ENCODE measurements at regions not wholly inside any gene's neighbourhood (a gene's known extent, or its start where the extent isn't known, plus 50 kb on each side); places are given as distances from the start of the nearest gene placed in this dataset.
"Not testable (repeated sequence)": the region's sequence is repeated elsewhere in the genome, so short reads cannot be mapped to it uniquely, and the experiment has no call there.

DNA sequence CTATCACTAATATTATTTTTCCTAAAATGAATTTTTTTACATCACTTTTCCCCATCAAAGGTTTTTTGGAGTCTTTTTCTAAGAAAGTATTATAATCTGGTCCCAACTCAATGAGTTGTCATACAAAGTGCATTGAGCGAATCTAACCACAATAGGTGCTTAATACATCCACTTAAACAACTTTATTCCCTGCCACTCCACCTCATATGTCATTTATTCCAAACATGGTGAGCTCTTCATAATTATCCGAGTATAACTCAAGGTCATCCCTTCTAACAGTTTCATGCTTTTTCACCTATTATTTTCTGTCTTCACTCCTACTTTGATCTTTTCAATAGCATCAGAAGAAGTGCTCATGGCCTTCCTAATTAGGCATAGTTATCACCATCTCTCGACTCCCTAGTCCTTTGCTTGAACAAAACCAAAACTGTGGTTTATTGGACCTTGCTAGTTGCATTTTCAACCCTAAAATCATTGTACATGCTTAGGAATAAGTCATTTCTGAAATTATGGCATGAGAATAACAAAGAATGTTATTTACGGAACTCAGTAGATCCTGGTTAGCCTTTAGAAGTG, 754.7 kb upstream of the CTNND2 start:
- no peak for DNase-seq (ENCODE audit: low spot score)

DNA sequence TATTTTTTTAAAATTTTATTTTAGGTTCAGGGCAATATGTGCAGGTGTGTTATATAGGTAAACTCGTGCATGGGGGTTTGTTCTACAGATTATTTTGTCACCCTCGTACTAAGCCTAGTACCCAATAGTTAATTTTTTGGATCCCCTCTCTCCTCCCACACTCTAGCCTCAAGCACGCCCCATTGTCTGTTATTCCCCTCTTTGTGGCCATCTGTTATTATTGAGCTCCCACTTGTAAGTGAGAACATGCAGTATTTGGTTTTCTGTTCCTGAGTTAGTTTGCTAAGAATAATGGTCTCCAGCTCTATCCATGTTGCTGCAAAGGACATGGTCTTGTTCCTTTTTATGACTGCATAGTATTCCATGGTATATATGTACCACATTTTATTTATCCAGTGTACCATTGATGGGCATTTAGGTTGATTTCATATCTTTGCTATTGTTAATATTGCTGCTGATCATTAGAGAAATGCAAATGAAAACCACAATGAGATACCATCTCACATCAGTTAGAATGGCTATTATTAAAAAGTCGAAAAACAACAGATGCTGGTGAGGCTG, 753.7 kb upstream of the CTNND2 start:
- not testable (repeated sequence) for DNase-seq (ENCODE audit: low spot score)

DNA sequence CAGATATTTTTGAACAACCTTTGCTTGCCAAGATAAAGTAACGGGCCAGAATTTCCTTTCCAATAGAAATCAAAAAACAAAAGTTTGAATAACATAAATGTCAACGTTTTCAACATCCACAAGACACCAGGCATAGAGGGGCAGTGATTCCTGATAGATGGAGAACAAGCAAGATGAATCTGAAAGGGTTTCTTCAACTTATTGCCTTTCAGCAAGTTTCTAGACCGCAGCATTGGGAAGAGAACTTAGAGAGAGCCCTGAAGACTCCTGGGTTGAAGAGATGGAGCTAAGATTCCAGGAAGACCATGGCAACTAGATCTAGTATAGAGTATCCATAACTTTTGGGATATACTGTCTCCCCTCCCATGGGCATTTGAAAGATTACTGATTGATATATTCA, 751.4 kb upstream of the CTNND2 start:
- DNase-seq (ENCODE audit: low spot score), result no peak

DNA sequence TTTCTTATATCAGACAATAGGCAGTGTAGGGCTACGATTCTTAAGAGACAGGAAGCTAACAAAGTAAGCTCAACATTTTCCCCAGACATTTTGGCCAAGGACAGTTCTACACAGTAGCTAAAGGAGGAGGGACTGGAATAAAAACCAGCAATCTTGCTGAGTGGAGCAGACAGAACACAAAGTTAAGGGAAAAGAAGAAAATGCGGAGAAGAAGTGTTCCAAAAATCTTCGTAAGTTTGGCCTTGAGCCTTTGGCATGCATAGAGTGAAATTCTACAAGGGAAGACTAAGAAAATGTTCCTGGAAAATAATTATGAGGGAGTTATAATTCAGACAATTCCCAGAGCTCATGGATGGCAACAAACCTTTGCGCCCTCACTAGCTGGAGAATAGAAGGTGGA, 748.0 kb upstream of the CTNND2 start:
- DNase-seq (ENCODE audit: low spot score), result no peak

DNA sequence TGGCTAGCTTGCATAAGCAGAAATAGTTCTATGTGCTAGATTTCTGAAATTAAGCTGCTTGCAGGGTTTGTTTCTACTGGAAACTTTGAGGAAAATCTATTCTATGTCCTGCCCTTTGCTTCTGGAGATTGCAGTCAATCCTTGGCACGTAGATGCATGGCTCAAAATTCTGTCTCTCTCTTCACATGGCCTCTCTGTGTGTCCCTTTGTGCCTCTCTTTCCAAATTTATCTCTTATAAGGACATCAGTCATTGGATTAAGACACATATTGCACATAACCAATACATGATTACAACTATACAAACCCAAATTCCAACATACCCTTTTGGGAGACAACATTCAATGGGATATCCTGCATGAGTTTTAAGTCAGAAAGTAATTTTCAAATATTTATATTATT, 744.3 kb upstream of the CTNND2 start:
- DNase-seq (ENCODE audit: low spot score), result no peak

DNA sequence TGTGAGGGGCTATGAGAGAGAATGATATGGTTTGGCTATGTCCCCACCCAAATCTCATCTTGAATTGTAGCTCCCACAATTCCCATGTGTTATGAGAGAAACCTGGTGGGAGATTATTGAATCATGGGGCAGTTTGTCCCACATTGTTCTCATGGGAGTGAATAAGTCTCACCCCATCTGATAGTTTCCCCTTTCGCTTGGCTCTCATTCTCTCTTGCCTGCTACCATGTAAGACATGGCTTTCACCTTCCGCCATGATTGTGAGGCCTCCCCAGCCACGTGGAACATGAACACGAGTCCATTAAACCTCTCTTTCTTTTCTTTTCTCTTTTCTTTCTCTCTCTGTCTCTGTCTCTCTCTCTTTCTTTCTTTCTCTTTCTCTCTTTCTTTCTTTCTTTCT, 743.4 kb upstream of the CTNND2 start:
- no peak for DNase-seq (ENCODE audit: low spot score)

DNA sequence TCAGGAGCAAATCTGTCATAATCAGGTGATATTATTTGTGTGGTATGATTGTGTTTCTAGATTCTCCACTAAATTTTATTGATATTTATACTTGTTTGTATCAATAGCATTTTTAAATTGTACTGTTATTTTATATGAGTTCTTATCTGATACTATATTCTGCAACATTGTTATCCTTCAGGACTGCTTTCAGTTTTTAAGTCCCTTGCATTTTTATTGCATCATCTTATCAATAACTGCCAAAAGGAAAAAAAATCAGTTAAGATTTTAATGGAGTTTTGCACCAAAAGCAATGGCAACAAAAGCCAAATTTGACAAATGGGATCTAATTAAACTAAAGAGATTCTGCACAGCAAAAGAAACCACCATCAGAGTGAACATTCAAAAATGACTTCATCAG, 741.3 kb upstream of the CTNND2 start:
- DNase-seq (ENCODE audit: low spot score), result no peak

DNA sequence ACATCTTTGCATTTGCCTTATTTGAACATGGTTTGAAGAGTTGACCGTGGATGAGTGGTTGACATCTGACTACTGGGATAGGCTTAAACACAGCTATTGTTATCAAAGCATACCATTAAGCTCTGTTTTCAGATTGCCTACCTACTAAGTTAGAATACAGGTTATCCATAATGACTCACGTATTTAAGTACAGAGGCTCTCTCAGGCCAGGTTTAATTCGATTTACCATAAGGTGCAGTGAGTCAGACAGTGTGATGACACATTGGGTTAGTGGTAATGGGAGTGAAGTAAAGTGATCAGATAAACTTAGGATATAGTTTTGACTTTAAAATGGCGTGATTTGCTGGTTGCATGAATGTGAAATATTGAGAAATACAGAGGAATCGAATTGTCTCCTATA, 732.0 kb upstream of the CTNND2 start:
- DNase-seq (ENCODE audit: low spot score), result no peak

DNA sequence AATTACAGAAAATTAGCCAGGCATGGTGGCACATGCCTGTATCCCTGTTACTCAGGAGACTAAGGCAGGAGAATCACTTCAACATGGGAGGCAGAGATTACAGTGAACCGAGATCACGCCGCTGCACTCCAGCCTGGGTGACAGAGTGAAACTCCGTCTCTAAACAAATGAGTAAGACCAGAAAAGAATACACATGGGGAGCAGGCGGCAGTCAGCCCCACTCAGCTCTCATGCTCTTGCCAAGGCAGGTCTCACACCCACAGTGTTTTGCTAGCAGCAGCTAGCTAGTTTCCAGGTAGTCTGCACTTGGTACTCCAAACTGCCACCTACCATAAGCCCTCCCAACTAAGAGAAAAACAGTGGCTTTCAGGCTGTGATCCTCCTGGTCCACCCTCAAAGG, 722.3 kb upstream of the CTNND2 start:
- no peak for DNase-seq (ENCODE audit: low spot score)

DNA sequence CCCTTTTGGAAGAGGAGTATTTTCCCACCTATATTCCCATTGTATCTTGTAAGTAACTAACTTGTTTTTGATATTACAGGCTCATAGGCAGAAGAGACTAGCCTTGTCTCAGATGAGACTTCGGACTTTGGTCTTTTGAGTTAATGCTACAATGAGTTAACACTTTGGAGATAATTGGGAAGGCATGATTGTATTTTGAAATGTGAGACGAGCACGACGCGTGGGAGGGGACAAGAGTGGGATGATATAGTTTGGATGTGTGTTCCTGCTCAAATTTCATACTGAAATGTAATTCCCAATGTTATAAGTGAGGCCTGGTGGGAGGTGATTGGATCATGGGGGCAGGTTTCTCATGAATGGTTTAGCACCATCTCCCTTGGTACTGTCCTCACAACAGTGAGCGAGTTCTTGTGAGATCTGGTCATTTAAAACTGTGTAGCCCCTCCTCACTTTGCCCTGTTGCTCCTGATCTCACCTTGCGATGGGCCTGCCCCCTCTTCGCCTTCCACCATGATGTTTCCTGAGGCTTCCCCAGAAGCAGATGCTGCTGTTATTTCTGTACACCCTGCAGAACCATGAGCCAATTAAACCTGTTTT, 721.5 kb upstream of the CTNND2 start:
- no peak for DNase-seq (ENCODE audit: low spot score)

DNA sequence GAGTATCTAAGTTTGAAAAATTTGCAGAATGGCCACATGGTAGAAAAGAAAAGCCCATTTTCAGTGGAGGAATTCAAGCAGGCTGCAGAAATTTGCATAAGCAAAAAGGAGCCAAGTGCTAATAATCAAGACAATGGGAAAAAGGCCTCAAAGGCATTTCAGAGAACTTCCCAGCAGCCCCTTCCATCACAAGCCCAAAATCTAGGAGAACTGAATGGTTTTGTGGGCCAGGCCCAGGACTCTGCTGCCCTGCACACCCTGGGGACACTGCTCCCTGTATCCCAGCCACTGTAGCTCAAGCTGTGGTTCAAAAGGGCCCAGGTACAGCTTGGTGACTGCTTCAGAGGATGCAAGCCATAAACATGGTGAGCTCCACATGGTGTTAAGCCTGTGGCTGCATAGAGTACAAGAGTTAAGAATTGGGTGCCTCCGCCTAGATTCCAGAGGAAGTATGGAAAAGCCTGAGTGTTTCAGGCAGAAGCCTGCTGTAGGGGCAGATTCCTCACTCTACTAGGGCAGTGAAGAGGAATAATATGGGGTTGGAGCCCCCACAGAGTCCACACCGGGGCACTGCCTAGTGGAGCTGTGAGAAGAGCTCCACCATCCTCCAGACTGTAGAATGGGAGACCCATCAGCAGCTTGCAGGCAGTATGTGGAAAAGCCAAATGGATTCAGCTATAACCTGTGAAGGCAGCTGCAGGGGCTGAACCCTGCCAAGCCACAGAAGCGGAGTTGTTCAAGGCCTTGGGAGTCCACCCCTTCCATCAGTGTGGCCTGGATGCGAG, 720.7 kb upstream of the CTNND2 start:
- DNase-seq (ENCODE audit: low spot score), result no peak

DNA sequence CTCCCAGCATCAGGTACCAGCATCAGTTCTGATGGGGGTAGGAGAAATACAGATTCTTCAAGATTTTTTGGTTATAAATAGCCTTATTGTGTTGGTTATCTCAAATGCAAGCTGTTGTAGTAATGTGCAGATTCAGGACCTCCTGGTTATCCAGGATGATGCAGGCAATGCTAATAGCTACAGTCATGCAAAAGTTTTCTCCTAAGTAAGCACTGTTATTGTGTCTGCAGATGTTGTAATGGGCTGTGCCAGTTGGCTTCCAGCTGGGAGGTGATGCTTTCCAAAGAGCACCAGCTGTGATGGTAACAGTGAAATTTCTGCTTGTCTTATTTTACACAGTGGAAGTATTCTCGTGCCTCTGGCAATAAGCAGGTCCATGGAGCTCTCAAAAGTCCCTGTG, 719.2 kb upstream of the CTNND2 start:
- no peak for DNase-seq (ENCODE audit: low spot score)

DNA sequence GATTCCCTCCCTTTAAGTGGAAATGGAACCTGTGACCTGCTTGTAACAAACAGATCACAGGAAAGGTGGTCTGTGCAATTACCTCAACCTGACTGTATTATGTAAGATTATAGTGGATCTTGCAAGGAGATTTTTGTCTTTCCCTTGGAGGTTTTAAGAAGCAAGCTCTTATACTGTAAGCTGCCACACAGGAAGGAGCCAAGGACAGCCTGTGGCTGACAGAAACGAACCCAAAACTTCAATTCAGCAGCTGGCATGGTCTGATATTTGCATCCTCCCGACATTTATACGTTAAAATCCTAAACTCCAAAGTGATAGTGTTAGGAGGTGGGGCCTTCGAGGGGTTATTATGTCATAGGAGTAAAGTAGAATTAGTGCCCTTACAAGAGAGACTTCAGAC, 711.8 kb upstream of the CTNND2 start:
- DNase-seq (ENCODE audit: low spot score), result no peak

DNA sequence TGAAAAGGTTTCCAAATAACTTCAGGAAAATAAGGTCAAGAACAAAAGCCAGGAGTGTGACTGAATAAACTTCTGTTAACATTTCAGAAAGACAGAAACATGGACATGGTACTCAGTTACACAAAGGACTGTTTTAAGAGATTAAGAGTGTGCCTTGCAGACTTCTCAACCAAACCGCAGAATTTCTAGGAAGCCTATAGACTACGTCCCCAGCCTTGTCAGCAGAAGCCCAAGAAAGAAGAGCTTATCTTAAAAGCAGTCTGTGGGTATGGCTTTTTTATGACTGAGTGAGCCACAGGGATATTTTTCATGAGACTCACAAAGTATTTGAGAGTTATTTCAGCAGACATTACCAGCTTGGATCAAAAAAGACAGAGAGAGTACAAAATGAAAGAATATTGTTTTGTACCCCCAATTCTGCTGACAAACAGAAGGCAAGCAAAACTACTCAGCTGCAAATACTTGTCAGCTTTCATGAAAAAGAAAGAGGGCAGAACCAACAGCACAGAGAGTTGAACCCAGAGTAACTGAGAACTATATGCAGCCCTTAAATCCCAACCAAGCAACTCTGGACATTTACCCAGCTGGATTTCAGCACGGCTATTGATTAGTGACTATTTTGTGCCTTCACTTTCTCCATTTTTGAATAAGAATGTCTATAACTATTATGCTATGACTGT, 711.0 kb upstream of the CTNND2 start:
- no peak for DNase-seq (ENCODE audit: low spot score)

DNA sequence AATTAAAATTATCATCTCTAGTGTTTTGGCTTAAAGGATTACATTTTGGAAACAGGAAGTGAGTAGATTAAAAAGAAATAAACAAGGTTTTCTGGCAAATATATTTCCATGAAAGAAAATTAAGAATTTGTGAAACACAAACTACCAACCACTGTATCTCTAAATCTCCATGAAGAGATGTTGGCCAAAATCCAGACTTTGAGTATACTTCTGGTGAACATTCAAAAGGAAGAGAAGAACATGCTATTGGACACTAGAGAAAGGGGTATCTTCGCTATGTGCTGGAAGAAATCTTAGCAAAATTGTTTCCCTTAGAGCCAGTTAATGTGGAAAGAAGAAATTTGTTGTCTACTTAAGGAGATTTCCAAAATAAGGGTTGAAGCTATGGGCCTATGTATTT, 710.4 kb upstream of the CTNND2 start:
- DNase-seq (ENCODE audit: low spot score), result no peak

DNA sequence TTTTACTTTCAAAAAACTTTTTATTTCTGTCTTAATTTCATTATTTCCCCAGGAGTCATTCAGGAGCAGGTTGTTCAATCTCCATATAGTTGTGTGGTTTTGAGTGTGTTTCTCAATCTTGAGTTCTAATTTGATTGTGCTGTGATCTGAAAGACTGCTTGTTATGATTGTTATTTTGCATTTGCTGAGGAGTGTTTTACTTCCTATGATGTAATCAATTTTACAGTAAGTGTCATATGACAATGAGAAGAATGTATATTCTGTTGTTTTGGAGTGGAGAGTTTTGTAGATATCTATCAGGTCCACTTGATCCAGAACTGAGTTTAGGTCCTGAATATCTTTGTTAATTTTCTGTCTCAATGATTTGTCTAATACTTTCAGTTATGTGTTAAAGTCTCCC, 706.9 kb upstream of the CTNND2 start:
- no peak for DNase-seq (ENCODE audit: low spot score)

DNA sequence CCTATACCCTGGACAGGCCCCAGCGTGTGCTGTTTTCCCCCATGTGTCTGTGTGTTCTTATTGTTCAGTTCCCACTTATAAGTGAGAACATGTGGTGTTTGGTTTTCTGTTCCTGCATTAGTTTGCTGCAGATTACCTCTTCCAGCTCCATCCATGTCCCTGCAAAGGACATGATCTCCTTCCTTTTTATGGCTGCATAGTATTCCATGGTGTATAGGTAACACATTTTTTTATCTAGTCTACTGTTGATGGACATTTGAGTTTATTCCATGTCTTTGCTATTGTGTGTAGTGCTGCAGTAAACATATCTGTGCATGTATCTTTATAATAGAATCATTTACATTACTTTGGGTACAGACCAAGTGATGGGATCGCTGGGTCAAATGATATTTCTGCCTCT, 703.6 kb upstream of the CTNND2 start:
- not testable (repeated sequence) for DNase-seq (ENCODE audit: low spot score)

DNA sequence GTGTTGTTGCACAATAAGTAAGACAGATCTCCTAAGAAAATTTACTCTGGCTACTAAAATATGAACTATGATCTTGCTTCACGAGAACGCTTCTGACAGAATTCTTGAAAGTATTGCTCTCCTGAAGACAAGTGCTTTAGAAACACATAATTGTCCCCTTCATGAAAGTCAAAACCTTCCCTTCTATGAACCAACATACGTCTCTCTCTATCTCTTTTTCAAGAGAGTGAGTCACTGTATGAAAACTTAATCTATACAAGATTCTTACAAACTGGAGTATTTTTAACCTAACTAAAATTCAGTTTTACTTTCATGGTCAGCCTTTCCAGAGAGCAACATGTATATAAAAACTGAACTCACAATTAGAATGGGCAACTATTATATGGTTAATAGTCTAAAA, 688.0 kb upstream of the CTNND2 start:
- DNase-seq (ENCODE audit: low spot score), result no peak

DNA sequence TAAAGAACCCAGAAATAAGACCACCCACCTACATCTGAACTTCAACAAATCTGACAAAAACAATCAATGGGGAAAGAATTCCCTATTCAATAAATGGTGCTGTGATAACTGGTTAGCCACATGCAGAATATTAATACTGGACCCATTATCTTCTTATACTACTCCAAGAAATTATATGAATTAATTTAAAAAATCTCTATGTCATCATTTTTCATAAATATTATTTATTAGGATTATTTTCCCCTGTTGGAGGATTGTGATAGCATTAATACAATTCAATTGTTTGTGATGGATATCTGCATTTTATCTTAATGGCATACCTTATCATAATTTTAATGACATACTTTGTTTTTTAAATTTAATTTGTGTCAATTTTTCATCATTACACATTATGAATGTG, 682.2 kb upstream of the CTNND2 start:
- DNase-seq (ENCODE audit: low spot score), result no peak

DNA sequence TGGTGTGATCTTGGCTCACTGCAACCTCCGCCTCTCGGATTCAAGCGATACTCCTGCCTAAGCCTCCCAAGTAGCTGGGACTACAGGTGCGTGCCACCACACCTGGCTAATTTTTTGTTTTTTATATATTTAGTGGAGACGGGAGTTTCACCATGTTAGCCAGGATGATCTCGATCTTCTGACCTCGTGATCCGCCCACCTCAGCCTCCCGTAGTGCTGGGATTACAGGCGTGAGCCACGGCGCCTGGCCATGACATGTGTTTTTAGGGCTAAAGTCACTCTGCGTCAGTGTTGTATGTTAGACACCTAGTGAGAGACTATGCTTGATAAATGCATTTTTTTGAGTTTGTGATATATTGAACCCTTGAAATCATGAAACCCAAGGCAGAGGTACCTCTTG, 674.6 kb upstream of the CTNND2 start:
- not testable (repeated sequence) for DNase-seq (ENCODE audit: low spot score)

DNA sequence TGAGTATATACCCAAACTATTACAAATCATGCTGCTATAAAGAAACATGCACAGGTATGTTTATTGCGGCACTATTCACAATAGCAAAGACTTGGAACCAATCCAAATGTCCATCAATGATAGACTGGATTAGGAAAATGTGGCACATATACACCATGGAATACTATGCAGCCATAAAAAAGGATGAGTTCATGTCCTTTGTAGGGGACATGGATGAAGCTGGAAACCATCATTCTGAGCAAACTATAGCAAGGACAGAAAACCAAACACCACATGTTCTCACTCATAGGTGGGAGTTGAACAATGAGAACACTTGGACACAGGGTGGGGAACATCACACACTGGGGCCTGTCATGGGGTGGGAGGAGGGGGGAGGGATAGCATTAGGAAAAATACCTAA, 672.7 kb upstream of the CTNND2 start:
- DNase-seq (ENCODE audit: low spot score), result not testable (repeated sequence)

DNA sequence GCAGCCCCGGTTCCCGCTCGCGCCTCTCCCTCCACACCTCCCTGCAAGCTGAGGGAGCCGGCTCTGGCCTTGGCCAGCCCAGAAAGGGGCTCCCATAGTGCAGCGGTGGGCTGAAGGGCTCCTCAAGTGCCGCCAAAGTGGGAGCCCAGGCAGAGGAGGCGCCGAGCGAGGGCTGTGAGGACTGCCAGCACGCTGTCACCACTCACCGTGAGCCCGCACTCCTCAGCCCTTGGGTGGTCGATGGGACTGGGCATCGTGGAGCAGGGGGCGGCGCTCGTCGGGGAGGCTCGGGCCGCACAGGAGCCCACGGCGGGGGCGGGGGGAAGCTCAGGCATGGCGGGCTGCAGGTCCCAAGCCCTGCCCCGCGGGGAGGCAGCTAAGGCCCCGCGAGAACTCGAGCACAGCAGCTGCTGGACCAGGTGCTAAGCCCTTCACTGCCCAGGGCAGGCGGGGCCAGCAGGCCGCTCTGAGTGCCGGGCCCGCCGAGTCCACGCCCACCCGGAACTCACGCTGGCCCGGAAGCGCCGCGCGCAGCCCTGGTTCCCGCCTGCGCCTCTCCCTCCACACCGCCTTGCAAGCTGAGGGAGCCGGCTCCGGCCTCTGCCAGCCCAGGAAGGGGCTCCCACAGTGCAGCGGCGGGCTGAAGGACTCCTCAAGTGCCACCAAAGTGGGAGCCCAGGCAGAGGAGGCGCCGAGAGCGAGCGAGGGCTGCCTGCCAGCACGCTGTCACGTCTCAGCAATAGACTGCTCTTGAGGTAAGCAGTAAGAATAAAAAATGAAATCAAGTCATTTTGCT, 670.2 kb upstream of the CTNND2 start:
- not testable (repeated sequence) for DNase-seq (ENCODE audit: low spot score)

Data from AG20443 (cell line).